Ammon's horn (tissue), 1 donor: ENCODE measurements at regions not wholly inside any gene's neighbourhood (a gene's known extent, or its start where the extent isn't known, plus 50 kb on each side); places are given as distances from the start of the nearest gene placed in this dataset.

ENCODE experiments used
- DNase-seq: peaks from one replicate; pipeline ENCODE4 v3.0.0-alpha.2; 2016; ENCODE audit warnings: low spot score

DNA sequence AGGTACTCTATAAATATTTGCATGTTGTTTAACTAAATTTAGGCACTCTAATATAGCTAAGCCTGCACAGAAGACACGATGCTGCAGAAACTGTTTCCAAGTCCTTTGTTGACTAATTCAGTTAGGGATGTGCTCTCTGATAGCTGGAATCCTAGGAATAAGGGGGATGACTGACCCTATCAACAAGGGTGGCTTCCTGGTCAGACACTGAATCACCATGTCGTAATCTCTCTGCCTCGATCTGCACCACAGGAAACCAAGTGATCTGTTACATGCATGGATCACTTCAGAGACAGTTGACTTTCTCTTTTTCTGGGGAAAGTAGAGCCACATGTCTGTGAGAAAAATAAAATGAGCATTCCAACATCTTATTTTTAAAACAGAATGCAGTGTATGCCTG is 169.1 kb downstream of the GUCY2F start:
- no peak for DNase-seq

DNA sequence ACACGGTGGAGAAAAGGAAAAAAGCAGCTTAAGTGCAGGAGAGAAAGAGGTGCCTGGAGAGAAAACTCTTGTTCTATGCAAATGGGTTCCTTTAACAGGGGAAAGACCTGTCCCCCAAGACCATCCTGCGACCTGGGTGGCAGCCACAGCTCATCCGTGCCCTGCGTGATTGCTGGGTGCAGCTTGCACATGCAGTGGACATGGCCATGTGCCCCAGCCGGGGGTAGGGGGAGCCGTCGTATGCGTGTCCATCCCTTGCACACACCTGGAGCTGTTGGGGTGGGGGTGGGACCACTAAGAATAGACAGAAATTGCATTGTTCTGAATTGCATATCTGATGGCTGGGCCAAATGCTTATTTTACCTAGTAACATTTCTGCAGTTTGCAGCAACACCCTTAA is 171.9 kb downstream of the GUCY2F start:
- no peak for DNase-seq

DNA sequence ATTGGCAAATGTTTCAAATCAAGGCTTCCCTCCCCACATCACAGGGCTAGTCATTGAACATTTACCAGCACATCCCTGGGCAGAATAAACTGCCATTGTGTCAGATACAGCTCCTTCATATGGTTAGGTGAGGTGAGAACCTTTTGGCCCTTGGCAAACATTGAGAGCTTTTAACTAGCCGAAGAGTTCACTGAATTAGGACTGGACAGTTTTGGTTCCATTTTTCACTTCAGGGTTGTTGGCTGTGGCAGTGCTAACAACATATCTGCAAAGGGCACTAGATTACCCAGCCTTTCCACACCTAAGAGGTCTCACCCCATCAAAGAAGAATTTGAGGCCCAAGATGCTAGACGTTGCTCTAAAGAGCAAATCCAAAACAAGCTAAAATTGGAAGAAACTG is 180.7 kb downstream of the GUCY2F start:
- no peak for DNase-seq

DNA sequence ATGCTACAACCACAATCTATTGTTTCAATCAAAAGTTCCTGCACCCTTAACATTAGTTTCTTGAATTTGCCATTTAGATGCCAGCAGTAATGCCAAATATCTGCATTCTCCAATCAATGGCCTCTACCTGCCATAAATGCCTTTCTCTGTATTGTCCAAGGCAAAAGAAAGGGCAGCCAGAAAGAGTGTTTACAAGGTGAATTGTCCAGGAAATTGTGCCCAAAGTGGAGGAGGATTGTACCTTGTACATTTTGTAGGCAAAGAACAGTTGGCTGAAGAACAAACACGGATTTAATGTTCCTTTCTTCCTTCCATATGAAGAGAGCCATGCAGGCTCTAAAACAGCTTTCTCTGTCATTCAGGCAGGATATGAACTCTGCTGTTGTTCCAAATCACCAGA is 181.5 kb downstream of the GUCY2F start:
- no peak for DNase-seq

DNA sequence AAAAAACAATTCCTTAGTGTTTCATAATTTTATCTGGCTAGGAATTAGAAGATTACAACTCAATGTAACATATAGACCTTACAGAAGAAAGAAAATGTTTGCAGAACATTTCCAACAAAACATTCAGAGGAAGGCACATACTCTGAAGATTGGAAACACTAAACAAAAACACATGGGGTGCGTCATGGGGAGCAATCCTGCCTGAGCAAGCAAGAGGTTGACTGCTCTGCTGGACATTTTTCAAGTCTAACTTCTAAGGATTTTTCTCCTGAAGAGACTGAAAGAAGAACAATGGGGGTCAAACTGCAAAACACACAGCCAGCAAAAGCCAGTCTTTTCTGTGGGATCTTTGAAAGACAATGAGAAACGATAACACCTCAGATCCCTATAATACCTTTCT is 182.8 kb downstream of the GUCY2F start:
- no peak for DNase-seq

DNA sequence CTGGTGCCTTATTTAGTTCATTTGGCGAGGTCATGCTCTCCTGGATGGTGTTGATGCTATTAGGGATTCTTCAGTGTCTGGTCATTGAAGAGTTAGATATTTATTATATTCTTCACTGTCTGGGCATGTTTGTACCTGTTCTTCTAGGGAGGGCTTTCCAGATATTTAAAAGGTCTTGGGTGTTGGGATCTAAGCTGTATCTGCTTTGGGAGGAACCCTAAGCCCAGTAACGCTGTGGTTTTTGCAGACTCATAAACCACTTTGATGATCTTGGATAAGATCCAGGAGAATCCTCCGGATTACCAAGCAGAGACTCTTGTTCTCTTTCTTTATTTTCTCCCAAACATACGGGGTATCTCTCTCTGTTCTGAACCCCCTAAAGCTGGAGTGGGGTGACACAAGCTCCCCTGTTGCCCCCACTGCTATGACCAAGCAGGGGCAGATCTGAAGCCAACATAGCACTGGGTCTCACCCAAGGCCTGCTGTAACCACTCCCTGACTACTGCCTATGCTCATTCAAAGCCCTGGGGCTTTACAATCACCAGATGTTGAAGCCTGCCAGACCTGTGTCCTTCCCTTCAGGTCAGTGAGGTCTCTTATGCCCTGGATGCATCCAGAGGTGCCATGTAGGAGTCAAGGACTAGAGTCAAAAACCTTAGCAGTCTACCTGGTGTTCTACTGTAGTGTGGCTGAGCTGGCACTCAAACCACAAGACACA is 187.6 kb downstream of the GUCY2F start:
- DNase-seq, result no peak

DNA sequence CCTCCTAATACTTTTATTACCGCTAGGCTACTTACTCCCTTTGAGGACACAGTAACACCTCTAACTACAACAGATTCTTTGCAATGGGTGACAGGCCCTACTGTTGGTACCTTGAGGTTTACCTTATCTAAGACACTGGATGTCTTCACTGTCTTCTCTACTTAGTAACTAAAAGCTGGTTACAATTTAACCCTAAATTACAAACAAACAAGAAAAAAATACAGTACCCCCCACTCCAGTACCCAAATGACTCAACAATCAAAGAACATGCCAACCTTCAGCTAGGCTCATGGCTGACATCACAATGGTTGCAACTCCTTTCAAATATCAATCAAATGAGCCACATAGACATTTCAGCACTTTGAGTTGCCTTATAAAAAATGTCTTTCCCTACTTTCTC is 198.0 kb downstream of the GUCY2F start:
- no peak for DNase-seq

DNA sequence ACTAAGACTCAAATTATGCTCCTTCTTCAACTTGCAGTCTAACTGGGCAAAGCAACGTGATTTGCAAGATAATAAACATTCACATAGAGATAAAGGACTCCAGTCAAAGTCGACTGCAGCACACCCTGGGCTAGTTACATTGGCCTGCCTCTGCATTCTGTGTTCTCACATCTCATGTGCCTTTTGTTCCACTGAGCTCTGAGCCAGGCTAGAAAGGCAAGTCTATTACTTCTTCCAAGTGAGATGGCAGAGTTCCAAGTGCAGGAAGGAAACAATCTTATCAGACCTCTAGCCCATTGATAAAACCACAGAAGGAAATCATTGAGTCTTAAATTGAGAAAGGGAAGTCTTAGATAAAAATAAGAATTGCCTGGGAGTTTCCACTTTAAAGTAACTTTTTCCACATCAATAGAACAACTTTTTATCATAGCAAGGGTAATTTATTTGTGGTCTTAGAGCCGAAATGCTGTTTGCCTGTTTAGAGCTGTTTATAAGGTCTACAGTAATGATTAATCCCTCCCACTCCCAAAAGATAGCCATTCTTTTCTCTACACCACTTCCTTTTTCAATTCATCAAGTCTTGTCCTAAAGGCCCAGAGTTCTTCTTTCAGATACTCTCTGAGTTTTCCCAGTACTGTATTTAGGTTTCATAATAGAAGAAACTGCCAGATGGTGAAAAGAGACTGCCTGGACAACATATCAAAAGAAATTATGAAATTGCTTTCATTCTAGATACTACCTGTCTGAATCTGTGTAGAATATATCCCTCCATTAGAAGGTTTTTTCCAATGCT is 200.2 kb downstream of the GUCY2F start:
- peak; percentile 2 for DNase-seq

DNA sequence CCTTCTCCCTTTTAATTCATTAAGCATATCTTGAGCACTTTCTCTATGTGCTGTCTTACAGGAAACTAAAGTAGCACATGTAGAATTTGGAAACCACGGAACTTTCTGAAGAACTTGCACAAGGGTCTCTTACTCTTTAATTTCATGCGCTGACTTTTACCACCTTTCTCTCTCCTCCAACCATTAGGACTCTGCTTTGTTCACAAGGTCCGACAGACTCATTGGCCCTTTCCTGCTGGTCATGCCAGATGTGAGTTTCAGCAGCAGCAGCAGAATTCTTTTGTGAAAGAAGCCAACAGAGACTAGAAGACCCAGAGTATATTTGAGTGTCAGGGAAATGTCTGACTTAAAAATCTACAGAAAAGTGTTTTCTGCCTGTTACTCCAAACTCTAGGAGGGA is 207.1 kb downstream of the GUCY2F start:
- DNase-seq, result no peak

DNA sequence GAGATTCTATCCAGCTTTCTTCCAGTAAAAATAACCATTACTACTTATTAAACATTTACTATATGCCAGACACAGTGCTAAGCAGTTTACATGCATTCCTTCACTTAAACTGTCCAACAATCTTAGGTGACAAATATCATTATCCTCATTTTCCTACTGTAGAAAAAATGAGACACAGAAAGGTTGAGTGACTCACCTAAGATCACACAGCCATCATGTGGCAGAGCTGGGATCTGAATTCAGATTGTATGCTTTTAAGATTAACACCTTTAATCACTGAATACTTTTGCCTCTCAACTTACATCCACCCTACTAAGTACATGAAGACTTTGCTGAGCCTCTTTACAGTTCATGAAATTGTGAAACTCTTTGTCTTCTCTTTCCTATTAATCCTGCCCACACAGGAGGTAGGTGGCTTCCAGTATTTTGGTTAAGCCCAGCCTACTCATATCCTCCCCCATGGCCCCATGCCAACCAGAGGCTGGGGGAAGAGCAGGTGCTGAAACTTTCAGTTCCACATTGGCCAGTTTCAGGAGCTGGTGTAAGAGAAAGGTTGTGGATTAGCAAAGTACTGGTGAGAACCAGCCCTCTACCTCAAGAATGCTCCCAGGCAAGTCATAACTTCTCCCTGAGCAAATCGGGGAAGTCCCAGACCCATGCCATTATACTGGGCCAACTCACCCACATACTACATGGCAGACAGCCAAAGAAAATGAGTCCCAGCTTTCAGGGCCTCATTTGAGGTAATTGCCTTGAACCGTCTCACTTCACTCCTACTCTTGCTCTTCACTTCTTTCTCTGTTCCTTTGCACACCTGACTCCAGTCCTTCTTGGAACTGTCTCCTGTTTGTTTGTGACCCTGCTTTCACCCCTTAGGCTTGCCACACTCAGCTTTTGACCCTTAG is 211.1 kb downstream of the GUCY2F start:
- DNase-seq, result no peak

DNA sequence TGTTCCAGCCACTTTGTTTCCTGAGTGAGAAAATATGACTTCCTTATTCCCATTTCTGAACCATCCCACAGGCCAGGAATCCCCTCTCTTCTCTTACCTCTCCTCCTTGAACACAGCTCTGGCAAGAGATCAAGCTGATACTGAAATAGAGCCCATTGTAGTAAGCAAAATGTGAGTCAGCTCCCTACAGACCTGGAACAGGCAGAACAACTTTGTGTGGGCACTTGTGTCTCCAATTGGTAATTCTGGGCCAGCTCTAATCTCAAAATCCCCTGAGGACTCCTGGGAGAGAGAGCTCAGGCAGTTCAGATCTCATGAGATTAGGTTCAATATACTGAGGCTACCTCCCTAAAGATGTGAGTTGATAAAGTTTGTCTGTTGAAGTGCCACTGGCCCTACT is 213.5 kb downstream of the GUCY2F start:
- no peak for DNase-seq

DNA sequence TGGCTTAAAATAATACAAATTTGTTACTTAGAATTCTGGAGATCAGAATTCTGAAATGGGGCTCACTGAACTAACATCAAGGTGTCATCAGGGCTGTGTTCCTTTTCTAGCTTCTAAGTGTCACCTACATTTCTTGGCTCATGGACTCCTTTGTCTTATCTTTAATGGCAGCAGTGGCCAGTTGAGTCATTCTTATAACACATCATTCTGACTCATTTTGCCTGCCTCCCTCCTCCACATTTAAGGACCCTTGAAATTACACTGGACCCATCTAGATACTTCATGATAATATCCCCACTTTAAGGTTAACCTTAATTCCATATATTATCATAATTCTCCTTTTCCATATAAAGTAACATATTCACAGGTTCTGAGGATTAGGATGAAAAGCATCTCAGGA is 215.9 kb downstream of the GUCY2F start:
- DNase-seq, result no peak

DNA sequence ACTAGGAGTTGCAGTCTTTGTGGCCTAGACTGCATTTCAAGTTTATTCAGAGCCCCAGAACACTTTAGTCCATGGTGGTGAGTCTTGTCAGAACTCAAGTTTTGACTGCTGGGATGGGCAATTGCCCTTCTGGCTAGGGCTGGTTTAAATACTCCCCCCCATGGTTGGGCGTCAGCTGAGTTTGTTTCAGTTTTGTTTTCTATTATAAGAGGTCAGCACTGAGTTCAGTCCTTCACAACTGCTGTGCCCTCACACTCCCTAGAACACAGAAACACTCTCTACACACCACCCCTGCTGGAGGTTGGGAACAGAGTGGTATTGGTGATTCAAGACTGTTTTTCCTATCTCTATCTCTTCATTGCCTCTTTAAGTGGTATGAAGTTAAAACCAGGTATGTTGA is 217.0 kb downstream of the GUCY2F start:
- no peak for DNase-seq

DNA sequence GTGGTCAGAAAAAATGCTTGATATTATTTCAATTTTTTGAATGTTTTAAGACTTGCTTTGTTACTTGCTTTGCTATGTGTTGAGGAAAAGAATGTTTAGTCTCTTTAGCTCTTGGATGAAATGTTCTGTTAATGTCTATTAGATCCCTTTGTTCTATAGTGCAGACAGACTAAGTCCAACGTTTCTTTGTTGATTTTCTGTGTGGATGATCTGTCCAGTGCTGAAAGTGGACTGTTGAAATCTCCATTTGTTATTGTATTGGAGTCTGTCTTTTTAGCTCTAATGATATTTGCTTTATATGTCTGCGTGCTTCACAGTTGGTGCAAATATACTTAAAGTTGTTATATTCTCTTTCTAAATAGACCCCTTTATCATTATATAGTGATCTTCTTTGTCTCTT is 220.6 kb downstream of the GUCY2F start:
- no peak for DNase-seq

DNA sequence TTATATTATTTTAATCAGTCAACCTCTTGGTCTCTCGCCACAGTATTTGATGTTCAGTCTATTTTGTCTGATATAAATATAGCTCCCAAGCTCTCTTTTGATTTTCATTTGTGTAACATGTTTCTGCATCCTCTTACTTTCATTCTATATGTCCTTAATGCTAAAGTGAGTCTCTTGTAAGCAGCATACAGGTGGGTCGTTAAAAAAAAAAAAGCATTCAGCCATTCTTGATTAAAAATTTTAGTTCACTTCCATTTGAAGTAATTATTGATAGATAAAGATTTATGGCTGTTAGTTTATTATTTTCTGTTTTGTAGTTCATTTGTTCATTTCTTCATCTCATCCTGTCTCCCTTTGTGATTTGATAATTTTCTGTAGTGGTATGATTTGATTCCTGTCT is 229.1 kb downstream of the GUCY2F start:
- no peak for DNase-seq

DNA sequence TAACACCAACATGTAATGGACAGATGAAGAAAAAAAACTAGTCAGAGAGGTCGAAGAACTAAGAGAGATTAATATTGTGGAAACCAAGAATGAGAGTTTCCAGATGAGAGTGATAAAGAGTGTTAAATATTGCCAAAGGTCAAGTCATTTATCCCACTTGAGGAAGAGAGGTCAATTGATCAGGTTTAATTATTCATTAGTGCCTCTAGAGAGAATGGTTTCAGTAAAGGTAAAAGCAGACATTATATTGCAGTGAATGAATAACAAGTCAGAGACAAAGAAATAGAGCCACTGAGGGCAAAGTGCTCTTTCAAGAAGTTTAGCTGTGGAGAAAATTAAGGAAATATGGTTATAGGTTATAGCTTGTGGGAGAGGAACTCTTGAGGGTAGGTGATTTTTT is 263.1 kb downstream of the GUCY2F start:
- DNase-seq, result no peak

DNA sequence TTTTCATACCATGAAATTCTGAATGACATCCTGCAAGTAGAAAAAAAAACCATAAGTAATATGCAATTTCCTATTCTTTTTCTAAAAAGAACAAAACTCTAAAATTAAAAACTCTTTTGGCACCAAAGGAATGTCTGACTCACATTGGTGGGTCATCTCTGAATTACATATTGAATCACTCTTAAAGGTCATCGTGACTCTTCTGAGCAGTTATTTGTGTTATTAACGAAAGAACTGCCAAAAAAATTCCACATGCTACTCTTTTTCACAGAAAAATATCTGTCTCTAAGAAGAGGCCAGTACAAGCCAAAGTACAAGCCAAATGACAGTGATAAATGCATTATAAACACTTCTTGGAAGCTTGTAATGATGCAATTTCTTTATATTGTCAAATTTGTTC is 282.2 kb downstream of the GUCY2F start:
- no peak for DNase-seq

DNA sequence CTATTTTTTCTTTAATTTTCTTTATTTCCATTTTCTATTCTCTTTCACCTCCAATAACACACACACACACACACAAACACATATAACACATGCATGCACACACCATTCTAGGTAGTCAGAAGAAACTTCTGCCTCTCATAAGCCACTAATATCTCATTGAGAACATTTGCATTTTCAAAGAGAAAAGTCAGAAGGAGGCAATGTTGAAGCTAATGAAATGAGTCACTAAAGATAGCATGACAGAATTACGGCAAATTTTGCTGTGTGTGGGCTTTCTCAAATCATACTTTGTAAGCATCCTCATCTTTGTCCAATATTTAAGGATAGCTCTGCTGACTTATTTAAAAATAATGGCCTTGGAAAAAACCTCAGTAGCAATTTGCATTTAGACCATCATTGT is 291.3 kb downstream of the GUCY2F start:
- DNase-seq, result no peak

DNA sequence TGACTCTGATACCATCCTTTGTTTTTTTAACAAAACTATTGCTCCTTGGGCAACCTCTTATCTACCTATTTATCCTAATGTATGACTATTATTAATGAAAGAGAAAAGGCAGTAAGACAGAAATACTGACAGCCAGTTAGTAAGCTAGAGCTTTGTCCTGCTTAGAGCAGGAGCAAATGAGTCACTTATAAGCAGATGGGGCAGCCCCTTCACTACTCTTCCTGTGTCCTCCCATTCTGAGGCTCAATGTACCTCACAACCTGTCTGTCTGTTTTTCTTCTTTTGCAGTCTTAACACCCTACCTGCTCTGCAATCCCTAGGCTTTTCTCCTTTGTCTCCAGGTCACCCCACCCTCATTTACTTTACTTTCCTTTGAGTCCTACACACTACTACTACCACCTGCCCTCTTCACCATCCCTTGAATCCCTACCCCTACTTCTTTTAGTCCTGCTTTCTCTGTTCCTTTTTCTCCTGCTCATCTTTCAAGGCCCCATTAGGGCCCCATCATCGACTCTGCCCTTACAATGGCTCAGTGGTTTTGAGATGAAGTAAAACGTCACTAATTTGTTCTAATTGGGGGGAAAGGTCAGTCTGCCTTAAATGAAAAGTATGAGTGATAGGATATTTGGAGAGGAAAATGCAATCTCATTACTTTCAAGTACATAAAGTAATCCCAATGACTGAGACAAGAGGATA is 294.3 kb downstream of the GUCY2F start:
- DNase-seq, result no peak

DNA sequence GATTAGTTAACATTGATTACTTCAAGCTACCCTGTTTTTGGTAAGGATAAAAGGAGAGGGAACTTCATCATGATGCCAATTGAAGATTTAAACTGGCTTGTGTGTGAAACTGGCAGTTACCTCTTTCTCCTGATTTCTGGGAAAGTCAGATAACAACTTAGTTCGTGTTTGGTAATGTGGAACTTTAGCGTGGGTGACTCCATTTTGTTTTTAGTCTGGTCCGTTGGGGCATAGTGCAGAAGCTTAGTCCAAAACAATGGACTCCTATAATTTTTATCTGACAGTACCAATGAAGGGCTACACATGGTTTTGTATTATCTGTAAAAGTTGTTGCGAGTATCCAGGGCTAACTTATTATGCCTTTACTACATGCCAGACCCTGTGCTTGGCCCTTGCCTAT is 294.9 kb downstream of the GUCY2F start:
- no peak for DNase-seq

DNA sequence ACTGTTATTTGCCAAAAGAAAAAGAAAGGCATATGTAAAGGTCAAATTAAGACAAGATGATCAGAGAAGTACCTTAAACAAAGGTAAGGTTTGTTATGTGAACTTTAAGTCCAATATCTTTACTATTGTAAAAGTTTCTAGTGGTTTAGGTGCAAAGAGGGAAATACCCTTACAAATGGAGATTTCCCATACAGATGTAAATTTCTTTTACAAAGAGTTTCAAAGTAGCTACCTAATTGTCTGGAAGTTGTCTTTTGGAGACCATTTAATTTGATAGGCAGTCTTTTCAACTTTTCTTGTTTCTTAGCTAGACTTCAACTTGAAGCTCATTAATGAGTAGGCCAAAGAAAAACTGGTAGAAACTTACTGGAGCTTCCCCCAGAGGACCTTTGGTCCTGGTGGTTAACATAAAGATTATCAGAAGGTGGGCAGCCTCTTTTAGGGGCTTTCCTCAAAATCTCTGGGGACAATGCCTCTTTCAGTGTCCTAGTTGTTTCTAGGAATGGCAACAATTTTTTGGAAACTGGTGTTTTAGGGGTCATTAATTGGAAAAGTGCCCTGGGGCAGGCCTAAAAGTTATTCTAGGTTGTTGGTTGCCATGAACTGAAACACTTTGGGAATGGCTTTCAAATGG is 297.3 kb downstream of the GUCY2F start:
- no peak for DNase-seq
